Lung (tissue), 11 donors: ENCODE measurements at regions not wholly inside any gene's neighbourhood (a gene's known extent, or its start where the extent isn't known, plus 50 kb on each side); places are given as distances from the start of the nearest gene placed in this dataset.

ENCODE experiments used
- ATAC-seq: fragments of 200-7000 bp; cut with Tn5 transposase; one replicate; pipeline ENCODE4 v1.9.1; 2020; ENCODE audit warnings: moderate number of reproducible peaks; ENCODE audit not compliant: insufficient read depth, low FRiP score
- DNase-seq, 3 donors: peaks; one replicate each; pipeline ENCODE4 v3.0.0-alpha.2; 2013 to 2017
- H3K27ac ChIP-seq, 2 donors: one replicate each; pipeline ENCODE4 v1.5.1; 2013; ENCODE audit warnings: mild to moderate bottlenecking in 2 of 2, moderate library complexity in 2 of 2, control low read depth in 1 of 2, inconsistent platforms in 1 of 2, low read depth in 1 of 2, low read length in 1 of 2
- H3K27me3 ChIP-seq, 3 donors: one replicate each; pipeline ENCODE4 v1.5.1; 2013; ENCODE audit warnings: low read length in 2 of 3; ENCODE audit not compliant: control insufficient read depth in 3 of 3, insufficient read depth in 3 of 3
- H3K36me3 ChIP-seq, 4 donors: one replicate each; pipeline ENCODE4 v1.5.1; 2013; ENCODE audit warnings: low read length in 4 of 4, mild to moderate bottlenecking in 1 of 4, moderate library complexity in 1 of 4; ENCODE audit not compliant: control insufficient read depth in 4 of 4, insufficient read depth in 4 of 4
- H3K4me1 ChIP-seq, 5 donors: one replicate each; pipeline ENCODE4 v1.5.1; 2013; ENCODE audit warnings: low read length in 5 of 5, mild to moderate bottlenecking in 2 of 5, moderate library complexity in 1 of 5; ENCODE audit not compliant: control insufficient read depth in 5 of 5, insufficient read depth in 5 of 5
- H3K4me3 ChIP-seq: one replicate; pipeline ENCODE4 v1.5.1; 2013; ENCODE audit warnings: mild to moderate bottlenecking, control low read depth, moderate library complexity
- H3K9ac ChIP-seq, 2 donors: one replicate each; pipeline ENCODE4 v1.5.1; 2013; ENCODE audit warnings: low read length in 2 of 2, control low read depth in 1 of 2; ENCODE audit not compliant: insufficient read depth in 1 of 2
- H3K9me3 ChIP-seq, 4 donors: one replicate each; pipeline ENCODE4 v1.5.1; 2013; ENCODE audit warnings: low read length in 3 of 4, mild to moderate bottlenecking in 1 of 4, moderate library complexity in 1 of 4; ENCODE audit not compliant: control insufficient read depth in 4 of 4, insufficient read depth in 3 of 4
- CTCF ChIP-seq: IDR thresholded peaks from 2 replicates; pipeline ENCODE4 v1.5.1; 2012; ENCODE audit warnings: mild to moderate bottlenecking; ENCODE audit errors: control extremely low read depth, extremely low read depth
- WGBS, 2 donors: extraction: QIAGEN DNeasy Blood & Tissue Kit; methylation state at CpG; one replicate each; pipeline ENCODE4 v1.1.7; 2013; 5-methylcytosine and 5-hydroxymethylcytosine counted together
- donor health status: control.
- donor health status: control.
- donor health status: Bipolar disorder and iron deficiency.
- donor health status: healthy.
- donor health status: DM: yes; HTN: yes; CAD: no.

- no peak overlapping the region for H3K4me3 ChIP-seq
- ATAC-seq (no peak), DNase-seq (no peak)
- H3K9me3 ChIP-seq, result no peaks in the 10 kb centered on the region
- WGBS, 2 donors, result 96 to 98% methylated on average over 9 of the region's 9 CpGs
- H3K27me3 ChIP-seq, result peaks cover 0 to 4% (median 0%) of the 10 kb centered on the region in 3 donors
- H3K9ac ChIP-seq, result no peak overlapping the region
- TF ChIP-seq CTCF, result no peak
- H3K36me3 ChIP-seq, result no peaks in the 10 kb centered on the region
- H3K4me1 ChIP-seq, result peaks cover 4 to 24% (median 11%) of the 10 kb centered on the region in 5 donors
- no peak overlapping the region for H3K27ac ChIP-seq
Observed at GRCh38 chr20:23146181-23146580, 60.1 kb upstream of the CD93 start.

- no peak overlapping the region for H3K4me3 ChIP-seq
- H3K27ac ChIP-seq, result peak overlapping the region in 1 of 2 donors; percentile 42
- peak in 1 of 3 donors; percentile 13 for DNase-seq
- no peak for TF ChIP-seq CTCF
- WGBS, 2 donors, result 70 to 79% methylated on average over 9 of the region's 9 CpGs
- H3K27me3 ChIP-seq, result peaks cover 0 to 4% (median 0%) of the 10 kb centered on the region in 3 donors
- no peak for ATAC-seq
- peaks cover 4 to 19% (median 10%) of the 10 kb centered on the region in 5 donors for H3K4me1 ChIP-seq
- no peak overlapping the region for H3K9ac ChIP-seq
- H3K36me3 ChIP-seq, result no peaks in the 10 kb centered on the region
- H3K9me3 ChIP-seq, result no peaks in the 10 kb centered on the region
Observed at GRCh38 chr20:23145281-23145700, 59.2 kb upstream of the CD93 start.

GRCh38 chr20:23144856-23145255, 58.7 kb upstream of the CD93 start:
- no peaks in the 10 kb centered on the region for H3K36me3 ChIP-seq
- no peaks in the 10 kb centered on the region for H3K9me3 ChIP-seq
- peaks cover 4 to 19% (median 10%) of the 10 kb centered on the region in 5 donors for H3K4me1 ChIP-seq
- peak overlapping the region in 1 of 2 donors; percentile 42 for H3K27ac ChIP-seq
- no peak overlapping the region for H3K9ac ChIP-seq
- TF ChIP-seq CTCF, result no peak
- 79 to 85% methylated on average over 7 of the region's 7 CpGs for WGBS, 2 donors
- ATAC-seq (no peak), DNase-seq (no peak)
- H3K27me3 ChIP-seq, result peaks cover 0 to 4% (median 0%) of the 10 kb centered on the region in 3 donors
- no peak overlapping the region for H3K4me3 ChIP-seq

- Histone ChIP-seq H3K9me3 (no peaks in the 10 kb centered on the region), H3K4me3 (no peak overlapping the region), H3K9ac (no peak overlapping the region), H3K27me3 (peaks cover 0 to 4% (median 0%) of the 10 kb centered on the region in 3 donors), H3K36me3 (no peaks in the 10 kb centered on the region), H3K4me1 (peaks cover 4 to 18% (median 10%) of the 10 kb centered on the region in 5 donors), H3K27ac (peak overlapping the region in 1 of 2 donors; percentile 42)
- DNase-seq (no peak), ATAC-seq (no peak)
- WGBS, 2 donors, result 93 to 98% methylated on average over 8 of the region's 8 CpGs
- no peak for TF ChIP-seq CTCF
Observed at GRCh38 chr20:23143986-23144690, 58.0 kb upstream of the CD93 start.
